ENCODE measurements at regions not wholly inside any gene's neighbourhood (a gene's known extent, or its start where the extent isn't known, plus 50 kb on each side); places are given as distances from the start of the nearest gene placed in this dataset.

DNA sequence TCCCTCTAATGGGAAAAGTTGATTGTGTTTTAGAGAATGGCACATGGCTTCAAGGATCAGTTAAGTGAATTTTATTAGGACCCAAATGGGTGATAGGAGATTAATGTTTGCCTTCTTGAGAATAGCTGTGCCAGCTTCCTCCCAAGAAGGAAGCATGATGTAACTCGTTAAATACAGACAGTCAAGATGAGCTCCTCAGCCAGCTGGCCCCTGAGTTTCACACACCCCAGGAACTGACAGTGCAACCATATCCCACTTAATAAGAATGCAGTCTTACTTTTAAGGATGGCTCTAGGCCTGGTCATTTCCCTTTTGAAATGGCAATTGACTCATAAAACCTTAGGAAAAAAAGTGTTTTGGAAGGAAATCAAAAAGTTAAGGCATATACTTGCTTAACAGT lies 472.8 kb upstream of the KCNMB2 start:
- Histone ChIP-seq H3K27ac (no peak overlapping the region), H3K4me3 (no peak overlapping the region), H3K27me3 (no peaks in the 10 kb centered on the region), H3K9me3 (replicated peaks in 1 of 3) (no peaks in the 10 kb centered on the region), H3K4me1 (replicated peaks in 1 of 2) (peaks cover 21 to 34% of the 10 kb centered on the region in 2 donors), H3K36me3 (replicated peaks in 1 of 2) (no peaks in the 10 kb centered on the region)
- no peak for TF ChIP-seq POLR2A (IDR thresholded peaks at IDR 0.05)
- TF ChIP-seq, protein P1, sequence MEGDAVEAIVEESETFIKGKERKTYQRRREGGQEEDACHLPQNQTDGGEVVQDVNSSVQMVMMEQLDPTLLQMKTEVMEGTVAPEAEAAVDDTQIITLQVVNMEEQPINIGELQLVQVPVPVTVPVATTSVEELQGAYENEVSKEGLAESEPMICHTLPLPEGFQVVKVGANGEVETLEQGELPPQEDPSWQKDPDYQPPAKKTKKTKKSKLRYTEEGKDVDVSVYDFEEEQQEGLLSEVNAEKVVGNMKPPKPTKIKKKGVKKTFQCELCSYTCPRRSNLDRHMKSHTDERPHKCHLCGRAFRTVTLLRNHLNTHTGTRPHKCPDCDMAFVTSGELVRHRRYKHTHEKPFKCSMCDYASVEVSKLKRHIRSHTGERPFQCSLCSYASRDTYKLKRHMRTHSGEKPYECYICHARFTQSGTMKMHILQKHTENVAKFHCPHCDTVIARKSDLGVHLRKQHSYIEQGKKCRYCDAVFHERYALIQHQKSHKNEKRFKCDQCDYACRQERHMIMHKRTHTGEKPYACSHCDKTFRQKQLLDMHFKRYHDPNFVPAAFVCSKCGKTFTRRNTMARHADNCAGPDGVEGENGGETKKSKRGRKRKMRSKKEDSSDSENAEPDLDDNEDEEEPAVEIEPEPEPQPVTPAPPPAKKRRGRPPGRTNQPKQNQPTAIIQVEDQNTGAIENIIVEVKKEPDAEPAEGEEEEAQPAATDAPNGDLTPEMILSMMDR (IDR thresholded peaks at IDR 0.05) = no peak
- WGBS, 4 donors = 40 to 69% (median 58%) methylated on average over 1 of the region's 1 CpG
- DNase-seq = no peak
- intact Hi-C loops (cut with DNase I) = loop anchor here in 1 of 2 donors (10.0 kb wide), 1 partner anchor 129 kb away; no protein-coding TSS in a partner anchor

- no peak for DNase-seq
- Histone ChIP-seq H3K27ac (no peak overlapping the region), H3K36me3 (replicated peaks in 1 of 2) (no peaks in the 10 kb centered on the region), H3K27me3 (no peaks in the 10 kb centered on the region), H3K9me3 (replicated peaks in 1 of 3) (no peaks in the 10 kb centered on the region), H3K4me3 (no peak overlapping the region), H3K4me1 (replicated peaks in 1 of 2) (peaks cover 3 to 12% of the 10 kb centered on the region in 2 donors)
- intact Hi-C loops (cut with DNase I) = loop anchor here in 1 of 2 donors (10.0 kb wide), 1 partner anchor 133 kb away; no protein-coding TSS in a partner anchor
- TF ChIP-seq POLR2A (IDR thresholded peaks at IDR 0.05) = no peak
- TF ChIP-seq, protein P1 (IDR thresholded peaks at IDR 0.05) = no peak
- WGBS, 4 donors = 68 to 78% (median 73%) methylated on average over 1 of the region's 1 CpG
Measured at GRCh38 chr3:178067721-178068120, 468.5 kb upstream of the KCNMB2 start.

GRCh38 chr3:178072391-178073305 lies 463.6 kb upstream of the KCNMB2 start:
- H3K4me1 ChIP-seq (replicated peaks in 1 of 2) = peaks cover 0 to 10% of the 10 kb centered on the region in 2 donors
- DNase-seq = no peak
- H3K9me3 ChIP-seq (replicated peaks in 1 of 3) = no peaks in the 10 kb centered on the region
- H3K36me3 ChIP-seq (replicated peaks in 1 of 2) = no peaks in the 10 kb centered on the region
- TF ChIP-seq, protein P1 (IDR thresholded peaks at IDR 0.05) = no peak
- no peak for TF ChIP-seq POLR2A (IDR thresholded peaks at IDR 0.05)
- H3K27me3 ChIP-seq = no peaks in the 10 kb centered on the region
- WGBS, 4 donors = 65 to 78% (median 75%) methylated on average over 7 of the region's 7 CpGs
- H3K27ac ChIP-seq = no peak overlapping the region
- intact Hi-C loops (cut with DNase I) = no loop called here
- H3K4me3 ChIP-seq = no peak overlapping the region

DNA sequence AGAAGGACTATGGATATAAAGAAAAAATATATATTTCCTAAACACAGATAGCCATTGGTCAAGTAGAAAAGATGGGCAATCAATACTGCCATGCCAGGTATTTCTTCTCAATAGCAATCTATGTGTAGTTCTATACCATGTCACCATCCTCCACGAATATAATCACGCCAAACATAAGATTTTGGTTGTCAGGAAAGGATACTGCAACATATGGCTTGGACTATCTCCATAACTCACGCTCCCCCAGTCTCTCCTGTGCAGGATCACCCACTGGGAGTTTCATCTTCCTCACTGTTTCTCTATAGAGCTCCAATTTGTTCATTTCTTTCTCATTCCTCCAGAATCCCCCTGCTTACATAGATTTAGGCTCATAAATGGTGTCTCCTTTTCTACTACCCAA lies 462.9 kb upstream of the KCNMB2 start:
- no peak overlapping the region for H3K27ac ChIP-seq
- intact Hi-C loops (cut with DNase I) = no loop called here
- no peaks in the 10 kb centered on the region for H3K9me3 ChIP-seq (replicated peaks in 1 of 3)
- no peaks in the 10 kb centered on the region for H3K36me3 ChIP-seq (replicated peaks in 1 of 2)
- H3K4me1 ChIP-seq (replicated peaks in 1 of 2) = peaks cover 3 to 7% of the 10 kb centered on the region in 2 donors
- WGBS, 4 donors = 95 to 100% (median 97%) methylated on average over 3 of the region's 3 CpGs
- TF ChIP-seq, protein P1 (IDR thresholded peaks at IDR 0.05) = no peak
- TF ChIP-seq POLR2A (IDR thresholded peaks at IDR 0.05) = no peak
- H3K27me3 ChIP-seq = no peaks in the 10 kb centered on the region
- no peak overlapping the region for H3K4me3 ChIP-seq
- no peak for DNase-seq

Measured in adrenal gland (tissue), 9 donors.